ENCODE measurements at regions not wholly inside any gene's neighbourhood (a gene's known extent, or its start where the extent isn't known, plus 50 kb on each side); places are given as distances from the start of the nearest gene placed in this dataset.

DNA sequence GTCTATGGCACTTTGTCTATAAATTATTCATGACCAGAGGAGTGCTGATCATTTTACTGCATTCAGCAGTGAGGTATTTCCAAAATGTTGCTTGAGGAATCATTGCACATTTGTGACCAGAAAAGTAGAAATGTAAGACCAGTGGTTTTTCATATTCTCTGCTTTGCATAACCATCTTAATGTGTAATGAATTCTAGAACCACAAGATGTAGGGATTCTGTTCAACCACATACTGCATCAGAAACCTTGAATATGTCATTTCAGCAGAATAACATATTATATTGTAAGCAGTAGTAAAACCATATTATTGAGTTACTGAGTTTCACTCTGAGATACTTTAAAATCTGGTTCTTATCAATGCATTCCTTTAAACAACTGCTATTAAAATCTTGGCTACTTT is 1243.4 kb downstream of the MAT2B start:
- Histone ChIP-seq H3K4me1 (ENCODE audit: control insufficient read depth, low read depth, low read length) (no peaks in the 10 kb centered on the region), H3K9me3 (ENCODE audit: control insufficient read depth, low read depth, low read length) (no peaks in the 10 kb centered on the region), H3K27ac (ENCODE audit: low read length) (no peak overlapping the region), H3K36me3 (ENCODE audit: control insufficient read depth, low read depth, low read length) (no peaks in the 10 kb centered on the region), H3K4me3 (ENCODE audit: low read length) (no peak overlapping the region), H3K9ac (ENCODE audit: low read length) (no peak overlapping the region), H3K27me3 (ENCODE audit: control insufficient read depth, insufficient read depth, low read length) (no peaks in the 10 kb centered on the region)

DNA sequence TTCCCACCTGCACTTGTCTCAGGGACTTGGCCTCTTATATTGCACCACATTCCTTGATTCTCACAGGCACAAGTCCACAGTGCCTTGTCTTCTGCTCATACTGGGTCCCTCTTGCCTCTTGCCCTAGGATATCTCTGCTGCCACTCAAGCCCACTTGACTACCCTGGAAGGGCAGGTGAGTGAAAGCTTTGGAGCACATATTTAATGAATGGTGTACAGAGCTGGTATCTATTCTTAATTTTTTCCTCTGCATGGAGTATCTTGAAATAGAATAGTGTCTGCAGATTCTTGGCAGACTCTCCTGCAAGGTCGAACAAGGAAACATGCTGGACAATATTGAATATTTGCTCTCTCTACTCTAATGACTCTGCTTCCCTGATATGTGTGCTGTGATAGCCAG is 1248.0 kb downstream of the MAT2B start:
- no peak overlapping the region for H3K27ac ChIP-seq (ENCODE audit: low read length)
- no peak overlapping the region for H3K9ac ChIP-seq (ENCODE audit: low read length)
- H3K36me3 ChIP-seq (ENCODE audit: control insufficient read depth, low read depth, low read length), result no peaks in the 10 kb centered on the region
- H3K4me1 ChIP-seq (ENCODE audit: control insufficient read depth, low read depth, low read length), result no peaks in the 10 kb centered on the region
- H3K9me3 ChIP-seq (ENCODE audit: control insufficient read depth, low read depth, low read length), result no peaks in the 10 kb centered on the region
- no peaks in the 10 kb centered on the region for H3K27me3 ChIP-seq (ENCODE audit: control insufficient read depth, insufficient read depth, low read length)
- no peak overlapping the region for H3K4me3 ChIP-seq (ENCODE audit: low read length)

DNA sequence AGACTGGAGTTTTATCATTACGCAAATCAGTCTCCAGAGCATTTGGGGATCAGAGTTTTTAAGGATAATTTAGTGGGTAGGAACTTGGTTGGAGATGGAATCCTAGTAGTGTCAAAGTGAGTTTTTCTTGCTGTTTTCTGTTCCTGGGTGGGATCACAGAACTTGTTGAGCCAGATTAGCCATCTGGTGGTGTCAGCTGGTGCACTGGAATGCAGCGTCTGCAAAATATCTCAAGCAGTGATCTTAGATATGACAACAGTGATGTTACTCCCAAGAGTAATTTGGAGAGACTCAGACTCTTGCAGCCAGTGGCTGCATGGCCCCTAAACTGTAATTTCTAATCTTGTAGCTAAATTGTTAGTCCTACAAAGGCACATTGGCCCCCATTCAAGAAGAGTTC is 1257.8 kb downstream of the MAT2B start:
- Histone ChIP-seq H3K36me3 (ENCODE audit: control insufficient read depth, low read depth, low read length) (no peaks in the 10 kb centered on the region), H3K9me3 (ENCODE audit: control insufficient read depth, low read depth, low read length) (no peaks in the 10 kb centered on the region), H3K9ac (ENCODE audit: low read length) (no peak overlapping the region), H3K27me3 (ENCODE audit: control insufficient read depth, insufficient read depth, low read length) (no peaks in the 10 kb centered on the region), H3K27ac (ENCODE audit: low read length) (no peak overlapping the region), H3K4me3 (ENCODE audit: low read length) (no peak overlapping the region), H3K4me1 (ENCODE audit: control insufficient read depth, low read depth, low read length) (no peaks in the 10 kb centered on the region)

DNA sequence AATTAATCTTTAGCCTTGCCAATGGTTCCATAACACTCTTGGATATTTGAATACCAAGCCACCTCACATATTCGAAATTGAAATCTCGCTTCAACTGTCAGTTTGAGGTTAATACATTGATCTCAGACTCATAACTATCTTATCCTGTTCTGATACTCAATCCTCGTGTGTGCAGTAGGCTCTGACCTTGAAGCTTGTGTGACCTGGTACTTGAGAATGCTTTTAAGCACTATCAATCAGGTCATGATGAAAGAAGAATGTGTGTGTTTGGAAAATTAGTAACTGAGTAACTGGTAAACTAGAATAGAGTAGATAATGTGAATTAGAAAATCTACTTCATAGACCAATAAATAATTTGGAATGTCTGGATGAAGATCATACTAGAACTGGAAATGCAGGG is 1266.7 kb downstream of the MAT2B start:
- H3K27me3 ChIP-seq (ENCODE audit: control insufficient read depth, insufficient read depth, low read length), result no peaks in the 10 kb centered on the region
- H3K36me3 ChIP-seq (ENCODE audit: control insufficient read depth, low read depth, low read length), result no peaks in the 10 kb centered on the region
- no peak overlapping the region for H3K4me3 ChIP-seq (ENCODE audit: low read length)
- no peaks in the 10 kb centered on the region for H3K9me3 ChIP-seq (ENCODE audit: control insufficient read depth, low read depth, low read length)
- H3K9ac ChIP-seq (ENCODE audit: low read length), result no peak overlapping the region
- no peaks in the 10 kb centered on the region for H3K4me1 ChIP-seq (ENCODE audit: control insufficient read depth, low read depth, low read length)
- H3K27ac ChIP-seq (ENCODE audit: low read length), result no peak overlapping the region

DNA sequence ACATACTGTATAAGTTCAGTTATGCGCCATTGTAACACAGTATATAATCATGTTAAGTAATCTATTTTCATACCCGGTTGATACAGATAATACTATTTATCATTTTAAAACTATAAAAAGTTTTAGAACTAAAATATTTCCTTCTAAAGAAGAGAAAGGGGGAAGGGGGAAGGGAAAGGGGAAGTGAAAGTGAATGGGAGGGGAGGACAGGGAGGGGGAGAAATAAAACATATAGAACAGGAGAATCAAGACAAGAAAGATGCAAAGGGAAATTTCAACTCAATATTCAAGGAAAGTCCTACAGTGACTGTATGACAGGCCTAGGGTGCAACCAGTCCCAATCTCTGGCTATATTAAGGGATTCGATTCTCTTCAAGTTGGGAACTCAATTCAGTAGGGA is 1278.8 kb downstream of the MAT2B start:
- H3K9ac ChIP-seq (ENCODE audit: low read length), result no peak overlapping the region

DNA sequence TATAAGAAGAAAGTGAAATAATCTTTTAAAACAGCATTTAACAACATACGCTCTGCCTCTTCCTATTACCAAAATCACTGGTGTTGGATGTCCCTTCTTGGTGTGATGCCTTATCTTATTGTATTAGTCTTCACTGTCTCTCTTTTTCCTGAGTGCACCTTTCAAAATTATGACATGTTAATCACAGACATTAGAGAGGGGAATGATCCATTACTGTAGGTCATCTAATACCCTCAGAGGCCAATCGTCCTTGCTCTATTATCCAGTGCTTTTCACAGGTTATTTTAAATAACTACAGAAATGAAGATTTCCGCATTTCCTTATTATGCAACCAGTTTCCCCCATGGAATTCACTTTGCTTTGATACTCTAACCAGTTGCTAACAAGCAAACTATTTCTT is 1292.7 kb downstream of the MAT2B start:
- Histone ChIP-seq H3K4me1 (ENCODE audit: control insufficient read depth, low read depth, low read length) (peaks cover 9% of the 10 kb centered on the region), H3K27ac (ENCODE audit: low read length) (no peak overlapping the region), H3K9ac (ENCODE audit: low read length) (no peak overlapping the region), H3K9me3 (ENCODE audit: control insufficient read depth, low read depth, low read length) (peaks cover 14% of the 10 kb centered on the region), H3K4me3 (ENCODE audit: low read length) (no peak overlapping the region), H3K27me3 (ENCODE audit: control insufficient read depth, insufficient read depth, low read length) (no peaks in the 10 kb centered on the region), H3K36me3 (ENCODE audit: control insufficient read depth, low read depth, low read length) (no peaks in the 10 kb centered on the region)

More for the DNA sequence above, 1278.8 kb downstream of the MAT2B start:
- Histone ChIP-seq H3K9me3 (ENCODE audit: control insufficient read depth, low read depth, low read length) (no peaks in the 10 kb centered on the region), H3K4me3 (ENCODE audit: low read length) (no peak overlapping the region), H3K36me3 (ENCODE audit: control insufficient read depth, low read depth, low read length) (no peaks in the 10 kb centered on the region), H3K27ac (ENCODE audit: low read length) (no peak overlapping the region), H3K4me1 (ENCODE audit: control insufficient read depth, low read depth, low read length) (no peaks in the 10 kb centered on the region), H3K27me3 (ENCODE audit: control insufficient read depth, insufficient read depth, low read length) (no peaks in the 10 kb centered on the region)

DNA sequence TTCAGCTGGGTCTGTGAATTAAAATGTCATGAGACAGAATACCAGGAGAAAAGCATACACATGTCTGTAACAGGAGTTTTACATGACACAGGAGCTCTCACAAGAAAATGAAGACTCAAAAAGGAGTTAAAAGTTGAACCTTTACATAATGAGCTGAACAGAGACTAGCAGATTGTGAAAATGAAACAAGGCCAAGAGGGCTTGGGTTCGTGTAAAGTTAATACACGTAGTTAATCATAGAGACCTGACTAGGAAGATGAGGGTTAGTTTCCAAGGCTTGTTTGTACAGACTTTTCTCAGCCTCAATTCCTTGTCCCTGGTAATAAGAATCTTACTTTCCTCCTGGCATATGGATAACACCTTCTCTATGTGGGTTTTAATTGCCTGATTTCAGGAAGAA is 1294.0 kb downstream of the MAT2B start:
- H3K4me1 ChIP-seq (ENCODE audit: control insufficient read depth, low read depth, low read length), result peaks cover 9% of the 10 kb centered on the region
- H3K27ac ChIP-seq (ENCODE audit: low read length), result no peak overlapping the region
- no peaks in the 10 kb centered on the region for H3K27me3 ChIP-seq (ENCODE audit: control insufficient read depth, insufficient read depth, low read length)
- H3K9me3 ChIP-seq (ENCODE audit: control insufficient read depth, low read depth, low read length), result peaks cover 14% of the 10 kb centered on the region
- H3K9ac ChIP-seq (ENCODE audit: low read length), result no peak overlapping the region
- H3K36me3 ChIP-seq (ENCODE audit: control insufficient read depth, low read depth, low read length), result no peaks in the 10 kb centered on the region
- H3K4me3 ChIP-seq (ENCODE audit: low read length), result no peak overlapping the region

DNA sequence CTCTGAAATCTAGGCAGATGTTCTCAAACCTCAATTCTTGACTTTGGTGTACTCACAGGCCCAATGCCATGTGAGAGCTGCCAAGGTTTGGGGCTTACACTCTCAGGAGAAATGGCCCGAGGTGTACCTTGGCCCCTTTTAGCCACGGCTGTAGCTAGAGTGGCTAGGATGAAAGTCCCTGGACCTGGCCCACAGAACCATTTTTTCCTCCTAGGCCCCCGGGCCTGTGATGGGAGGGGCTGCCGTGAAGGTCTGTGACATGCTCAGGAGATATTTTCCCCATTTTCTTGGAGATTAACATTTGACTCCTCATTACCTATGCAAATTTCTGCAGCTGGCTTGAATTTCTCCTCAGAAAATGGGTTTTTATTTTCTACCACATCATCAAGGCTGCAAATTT is 1296.5 kb downstream of the MAT2B start:
- peaks cover 9% of the 10 kb centered on the region for H3K4me1 ChIP-seq (ENCODE audit: control insufficient read depth, low read depth, low read length)
- no peak overlapping the region for H3K4me3 ChIP-seq (ENCODE audit: low read length)
- no peaks in the 10 kb centered on the region for H3K36me3 ChIP-seq (ENCODE audit: control insufficient read depth, low read depth, low read length)
- no peak overlapping the region for H3K9ac ChIP-seq (ENCODE audit: low read length)
- H3K27me3 ChIP-seq (ENCODE audit: control insufficient read depth, insufficient read depth, low read length), result no peaks in the 10 kb centered on the region
- H3K9me3 ChIP-seq (ENCODE audit: control insufficient read depth, low read depth, low read length), result peaks cover 14% of the 10 kb centered on the region
- no peak overlapping the region for H3K27ac ChIP-seq (ENCODE audit: low read length)

DNA sequence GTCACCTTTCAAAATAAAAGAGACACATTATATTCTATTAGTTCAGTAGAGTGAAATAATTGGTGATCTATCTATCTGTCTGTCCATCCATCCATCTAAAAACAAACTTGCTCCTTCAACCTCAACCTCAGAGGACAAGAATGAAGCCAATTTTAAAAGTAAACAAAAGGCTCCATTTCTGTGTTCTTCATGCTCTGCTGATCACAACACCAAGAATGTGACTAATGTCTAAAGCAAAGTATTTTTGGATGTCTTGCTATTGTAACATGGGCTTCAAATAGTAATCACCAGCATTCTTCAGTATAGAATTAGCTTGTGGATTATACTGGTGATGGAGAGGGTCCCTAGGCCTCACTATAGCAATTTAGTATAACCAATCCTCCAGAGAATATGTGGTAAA is 1304.4 kb downstream of the MAT2B start:
- Histone ChIP-seq H3K27me3 (ENCODE audit: control insufficient read depth, insufficient read depth, low read length) (no peaks in the 10 kb centered on the region), H3K9ac (ENCODE audit: low read length) (no peak overlapping the region), H3K36me3 (ENCODE audit: control insufficient read depth, low read depth, low read length) (no peaks in the 10 kb centered on the region), H3K27ac (ENCODE audit: low read length) (no peak overlapping the region), H3K4me3 (ENCODE audit: low read length) (no peak overlapping the region), H3K9me3 (ENCODE audit: control insufficient read depth, low read depth, low read length) (no peaks in the 10 kb centered on the region), H3K4me1 (ENCODE audit: control insufficient read depth, low read depth, low read length) (no peaks in the 10 kb centered on the region)

DNA sequence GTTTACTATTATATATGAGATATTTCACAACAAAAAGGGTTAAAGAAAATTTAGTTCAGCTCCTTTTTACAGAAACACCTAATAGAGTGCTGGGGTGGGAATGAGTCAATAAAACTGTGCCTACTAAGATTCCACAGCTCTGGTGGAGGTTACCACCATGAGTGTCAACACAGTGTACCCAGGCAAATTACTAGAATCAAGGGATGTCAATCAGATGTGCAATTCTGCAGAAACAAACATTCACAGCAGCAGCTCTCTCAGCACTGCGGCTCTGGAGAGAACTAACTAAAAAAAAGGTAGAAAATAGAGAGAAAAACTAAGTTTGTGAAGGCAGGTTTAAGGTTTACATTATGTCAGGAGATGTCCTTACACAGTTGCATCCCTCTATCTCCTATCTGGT is 1313.0 kb downstream of the MAT2B start:
- H3K4me3 ChIP-seq (ENCODE audit: low read length), result no peak overlapping the region
- no peaks in the 10 kb centered on the region for H3K36me3 ChIP-seq (ENCODE audit: control insufficient read depth, low read depth, low read length)
- H3K4me1 ChIP-seq (ENCODE audit: control insufficient read depth, low read depth, low read length), result peaks cover 5% of the 10 kb centered on the region
- no peaks in the 10 kb centered on the region for H3K27me3 ChIP-seq (ENCODE audit: control insufficient read depth, insufficient read depth, low read length)
- H3K9me3 ChIP-seq (ENCODE audit: control insufficient read depth, low read depth, low read length), result no peaks in the 10 kb centered on the region
- no peak overlapping the region for H3K27ac ChIP-seq (ENCODE audit: low read length)
- no peak overlapping the region for H3K9ac ChIP-seq (ENCODE audit: low read length)

DNA sequence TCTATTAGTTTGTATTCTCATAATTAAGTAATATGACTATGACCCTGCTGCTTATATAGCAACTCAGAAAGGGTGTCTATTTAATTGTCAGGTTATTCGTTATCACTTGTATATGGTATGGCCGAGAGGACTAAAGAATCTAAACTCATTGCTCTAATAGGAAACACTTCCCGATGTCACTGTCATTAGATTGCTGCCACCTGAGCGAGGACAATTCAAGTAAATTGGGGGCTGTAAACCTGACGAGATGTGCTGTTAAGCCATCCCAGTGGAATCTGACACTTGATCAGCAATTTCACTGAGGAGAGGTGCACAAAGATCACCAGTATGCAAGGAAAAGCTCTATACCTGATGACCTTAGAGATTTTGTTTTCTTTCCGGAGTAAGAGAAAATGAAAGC is 1319.3 kb downstream of the MAT2B start:
- Histone ChIP-seq H3K4me3 (ENCODE audit: low read length) (no peak overlapping the region), H3K27ac (ENCODE audit: low read length) (no peak overlapping the region), H3K36me3 (ENCODE audit: control insufficient read depth, low read depth, low read length) (no peaks in the 10 kb centered on the region), H3K27me3 (ENCODE audit: control insufficient read depth, insufficient read depth, low read length) (no peaks in the 10 kb centered on the region), H3K4me1 (ENCODE audit: control insufficient read depth, low read depth, low read length) (peaks cover 5% of the 10 kb centered on the region), H3K9ac (ENCODE audit: low read length) (no peak overlapping the region), H3K9me3 (ENCODE audit: control insufficient read depth, low read depth, low read length) (no peaks in the 10 kb centered on the region)

DNA sequence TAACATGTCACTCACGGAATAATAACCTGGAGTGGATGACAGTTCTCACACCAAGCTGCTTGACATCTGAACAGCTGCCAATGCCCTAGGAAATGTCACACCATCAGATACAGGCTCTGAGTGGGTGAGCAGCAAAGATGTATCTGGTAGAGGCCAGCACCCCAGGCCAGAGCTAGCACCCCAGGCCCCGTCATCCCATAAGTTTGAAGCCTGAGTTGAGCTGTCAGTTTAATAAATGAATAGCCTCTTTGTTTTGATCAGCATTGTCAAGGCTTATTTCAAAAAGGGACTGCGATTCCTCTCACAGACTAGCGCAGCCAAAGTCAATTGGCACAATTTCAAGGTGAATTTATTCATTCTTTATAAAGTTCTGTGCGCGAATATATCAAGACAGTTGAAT is 1327.1 kb downstream of the MAT2B start:
- no peak overlapping the region for H3K27ac ChIP-seq (ENCODE audit: low read length)

More for the DNA sequence above, 1327.1 kb downstream of the MAT2B start:
- no peaks in the 10 kb centered on the region for H3K9me3 ChIP-seq (ENCODE audit: control insufficient read depth, low read depth, low read length)
- H3K27me3 ChIP-seq (ENCODE audit: control insufficient read depth, insufficient read depth, low read length), result no peaks in the 10 kb centered on the region
- no peaks in the 10 kb centered on the region for H3K36me3 ChIP-seq (ENCODE audit: control insufficient read depth, low read depth, low read length)
- no peak overlapping the region for H3K9ac ChIP-seq (ENCODE audit: low read length)
- H3K4me3 ChIP-seq (ENCODE audit: low read length), result no peak overlapping the region
- peaks cover 14% of the 10 kb centered on the region for H3K4me1 ChIP-seq (ENCODE audit: control insufficient read depth, low read depth, low read length)
